GM21423 (cell line): ENCODE measurements at regions not wholly inside any gene's neighbourhood (a gene's known extent, or its start where the extent isn't known, plus 50 kb on each side); places are given as distances from the start of the nearest gene placed in this dataset.
A peak's percentile ranks its signal among the peaks of the same experiment; 100 is the strongest.

Experiments
- ATAC-seq: cut with Tn5 transposase; IDR thresholded peaks from one replicate; pipeline ENCODE4 v1.9.1; 2021; ENCODE audit warnings: mild to moderate bottlenecking, moderate library complexity; ENCODE audit not compliant: unreplicated experiment

GRCh38 chr16:86087011-86087895, 188.3 kb downstream of the IRF8 start:
- ATAC-seq, result no peak

DNA sequence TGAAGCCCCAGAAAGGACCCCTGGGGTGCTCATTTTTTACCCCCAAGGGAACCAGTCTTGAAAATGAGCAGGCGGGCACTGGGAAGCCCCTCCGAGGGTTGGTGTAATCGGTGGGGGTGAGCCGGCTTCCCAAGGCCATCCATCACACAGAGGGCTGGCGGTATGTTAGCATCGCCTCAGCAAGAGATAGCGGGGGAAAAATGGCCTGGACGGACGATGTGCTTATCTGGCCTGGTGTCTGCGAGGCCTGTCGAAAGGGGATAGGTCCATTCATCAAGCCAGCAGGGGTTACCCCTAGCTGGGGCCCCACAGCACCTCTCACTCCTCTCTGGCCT, 188.9 kb downstream of the IRF8 start:
- ATAC-seq, result no peak

GRCh38 chr16:86088287-86088686, 189.3 kb downstream of the IRF8 start:
- no peak for ATAC-seq

DNA sequence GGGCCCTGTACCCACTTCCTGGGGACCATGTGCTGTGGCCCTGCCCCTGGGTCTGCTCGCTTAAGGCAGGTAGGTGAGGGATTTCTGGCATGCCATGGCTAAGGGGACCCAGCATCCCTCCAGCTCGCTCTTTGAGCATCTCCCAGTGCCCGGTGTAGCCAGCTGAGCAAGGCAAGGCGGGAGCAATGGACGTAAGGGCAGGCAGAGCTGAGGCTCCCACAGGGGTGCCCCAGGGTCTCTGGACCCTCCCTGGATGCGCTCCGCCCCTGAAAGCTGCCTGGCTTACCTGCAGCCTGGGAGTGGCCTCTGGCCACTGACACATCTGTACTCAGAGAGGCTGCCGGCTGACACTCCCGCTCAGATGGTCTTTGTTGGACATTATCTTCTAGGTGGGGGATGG, 189.9 kb downstream of the IRF8 start:
- ATAC-seq, result no peak

DNA sequence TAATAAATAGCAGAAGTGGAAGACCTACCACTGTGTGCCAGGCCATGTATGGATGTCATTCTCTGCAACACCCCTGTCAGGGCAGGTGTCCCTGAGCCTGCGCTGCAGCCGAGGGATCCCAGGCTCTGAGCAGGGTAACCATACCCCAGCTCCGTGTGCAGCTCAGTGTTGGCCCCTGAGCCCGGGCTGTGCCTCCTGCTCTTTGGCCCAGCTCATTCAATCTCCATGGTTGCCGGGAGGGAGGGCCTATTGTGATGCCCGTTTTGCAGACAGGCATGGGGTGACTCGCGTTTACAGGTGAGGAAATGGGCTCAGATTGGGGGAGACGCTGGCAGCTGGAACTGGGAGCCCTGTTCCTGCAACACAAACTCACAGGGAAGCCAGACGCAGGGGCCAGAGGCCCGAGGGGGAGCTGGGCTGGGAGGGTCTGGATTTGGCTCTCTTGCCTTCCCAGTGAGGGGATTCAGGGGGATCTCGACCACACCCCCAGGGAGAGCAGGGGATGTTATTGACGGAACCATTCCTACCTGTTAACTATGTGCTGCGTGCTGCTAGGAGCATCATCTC, 190.5 kb downstream of the IRF8 start:
- no peak for ATAC-seq

GRCh38 chr16:86089991-86090390, 191.0 kb downstream of the IRF8 start:
- ATAC-seq, result peak; percentile 72

GRCh38 chr16:86090461-86091170, 191.7 kb downstream of the IRF8 start:
- ATAC-seq, result no peak

DNA sequence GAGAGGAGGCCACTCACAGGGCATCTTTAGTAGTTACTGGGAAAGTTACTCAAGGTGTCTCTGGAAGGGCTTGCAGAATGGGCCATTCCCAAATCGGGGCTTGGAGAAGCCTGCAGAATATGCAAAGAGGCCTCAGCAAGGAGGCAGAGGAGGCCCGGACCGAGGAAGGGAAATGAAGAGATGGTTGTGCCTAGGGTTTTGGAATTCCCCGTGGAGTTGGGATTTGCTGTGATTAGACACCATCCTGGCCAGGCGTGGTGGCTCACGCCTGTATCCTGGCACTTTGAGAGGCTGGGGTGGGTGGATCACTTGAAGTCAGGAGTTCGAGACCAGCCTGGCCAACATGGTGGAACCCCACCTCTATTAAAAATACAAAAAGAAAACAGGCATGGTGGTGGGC, 193.0 kb downstream of the IRF8 start:
- no peak for ATAC-seq

- no peak for ATAC-seq
Observed at GRCh38 chr16:86092586-86093480, 193.9 kb downstream of the IRF8 start.

DNA sequence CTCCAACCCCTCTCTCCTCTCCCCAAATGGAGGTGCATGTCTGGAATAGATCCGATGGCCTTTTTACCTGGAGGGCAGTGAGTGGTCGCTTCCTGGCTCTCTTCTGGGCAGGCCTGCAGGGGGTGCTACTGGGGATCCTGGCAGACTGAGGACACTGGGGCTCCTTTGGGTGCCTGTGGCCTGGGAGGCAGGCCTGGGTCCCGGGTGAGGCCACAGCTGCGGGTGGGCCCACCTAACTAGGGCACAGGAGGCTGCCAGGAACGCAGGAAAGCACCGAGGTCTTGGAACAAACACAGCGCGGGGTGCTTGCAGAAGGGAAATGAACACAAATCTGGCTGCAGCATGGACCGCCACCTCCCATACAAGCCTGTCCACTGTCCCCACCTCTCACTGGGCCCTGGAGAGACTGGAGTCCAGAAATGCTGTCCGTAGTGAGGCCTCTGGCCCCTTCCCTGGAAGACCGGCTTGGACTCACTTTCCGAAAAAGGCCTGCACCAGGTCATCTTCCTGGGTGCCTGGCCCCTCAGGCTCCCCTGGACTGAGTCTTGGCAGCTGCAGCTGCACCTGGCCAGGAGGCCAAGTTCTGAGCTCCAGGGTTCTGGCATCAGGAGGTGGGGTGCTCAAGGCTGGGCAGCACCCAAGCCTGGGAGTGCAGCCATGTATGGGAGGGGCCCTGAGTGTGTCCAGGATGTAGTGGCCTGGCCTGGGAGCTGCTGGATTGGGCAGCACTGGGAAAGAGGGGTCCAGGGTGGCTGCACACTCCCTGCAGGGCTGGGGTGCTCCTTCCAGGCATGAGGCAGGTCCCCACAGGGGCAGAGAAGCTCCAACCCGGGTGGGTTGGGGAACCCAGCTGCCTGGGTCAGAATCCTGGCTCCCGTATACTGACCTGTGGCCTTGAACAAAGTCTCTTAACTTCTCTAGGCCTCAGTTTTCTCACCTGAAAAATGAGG, 195.1 kb downstream of the IRF8 start:
- no peak for ATAC-seq

DNA sequence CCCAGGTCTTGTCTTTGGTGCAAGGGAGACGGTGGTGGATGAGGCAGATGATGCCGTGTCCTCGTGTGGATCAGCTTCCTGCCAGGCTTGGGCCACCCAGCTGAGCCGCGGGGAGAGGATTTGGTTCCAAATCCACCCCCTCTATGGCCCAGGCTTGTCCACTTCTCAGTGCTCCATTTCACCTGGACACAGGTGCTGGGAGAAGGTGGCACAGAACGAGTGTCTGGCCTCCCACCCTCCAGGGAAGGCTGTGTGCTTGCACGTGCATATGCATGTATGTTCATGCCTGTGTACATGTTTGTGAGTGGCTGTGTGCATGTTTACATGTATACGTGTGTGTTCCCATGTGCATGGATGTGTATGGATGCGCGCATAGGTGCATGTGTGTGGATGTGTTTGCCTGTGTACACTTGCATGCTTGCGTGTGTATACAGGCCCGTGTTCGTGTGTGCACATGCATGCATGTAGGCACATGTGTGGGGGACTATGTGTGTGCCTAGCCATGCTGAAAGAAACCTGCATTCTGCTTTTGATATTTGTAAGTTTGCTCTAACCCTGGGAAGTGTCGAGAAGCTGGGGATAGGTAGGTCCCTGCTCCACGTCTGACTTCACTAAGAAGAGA, 196.3 kb downstream of the IRF8 start:
- no peak for ATAC-seq

GRCh38 chr16:86095906-86096485, 197.0 kb downstream of the IRF8 start:
- ATAC-seq, result no peak

GRCh38 chr16:86096850-86097249, 197.9 kb downstream of the IRF8 start:
- no peak for ATAC-seq

DNA sequence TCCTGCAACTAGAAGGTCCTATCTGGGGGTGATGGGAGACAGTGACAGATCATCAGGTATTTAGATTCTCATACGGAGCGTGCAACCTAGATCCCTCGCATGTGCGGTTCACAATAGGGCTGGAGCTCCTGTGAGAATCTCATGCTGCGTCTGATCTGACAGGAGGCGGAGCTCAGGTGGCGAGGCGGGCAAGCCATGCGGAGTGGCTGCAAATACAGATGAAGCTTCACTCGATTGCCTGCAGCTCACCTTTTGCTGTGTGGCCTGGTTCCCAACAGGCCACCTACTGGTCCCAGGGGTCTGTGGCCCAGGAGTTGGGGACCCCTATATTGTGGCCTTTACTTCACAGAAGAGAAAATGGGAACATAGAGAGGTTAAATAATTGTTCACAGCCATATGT, 200.4 kb downstream of the IRF8 start:
- no peak for ATAC-seq

GRCh38 chr16:86100205-86101136, 201.5 kb downstream of the IRF8 start:
- no peak for ATAC-seq

GRCh38 chr16:86101137-86101896, 202.4 kb downstream of the IRF8 start:
- ATAC-seq, result no peak

GRCh38 chr16:86101897-86102157, 202.9 kb downstream of the IRF8 start:
- no peak for ATAC-seq

- no peak for ATAC-seq
Observed at GRCh38 chr16:86103320-86103719, 204.4 kb downstream of the IRF8 start.
